IMR-90 (cell line): ENCODE measurements at regions not wholly inside any gene's neighbourhood (a gene's known extent, or its start where the extent isn't known, plus 50 kb on each side); places are given as distances from the start of the nearest gene placed in this dataset.

Experiments used
- ATAC-seq: fragments of 200-7000 bp; cut with Tn5 transposase; 2 replicates; pipeline ENCODE4 v1.9.1; 2020; ENCODE audit warnings: low read depth, mild to moderate bottlenecking, moderate library complexity
- BruUV-seq: library from RNA; stranded (reverse); fragments of 400-500 nt; replicated peaks from 2 replicates; lab custom pipeline; 2021; lab: Mats Ljungman, UMichigan
- CTCF ChIA-PET: fragments of 300-600 bp; formaldehyde crosslinking; extraction: SDS; loops from one replicate; lab custom pipeline; 2021; ENCODE audit warnings: antibody characterized with exemption; lab: Yijun Ruan, JAX
- POLR2A ChIA-PET: fragments of 300-600 bp; sonication (Branson Sonifier 250); formaldehyde crosslinking; loops from one replicate; lab custom pipeline; 2022; ENCODE audit warnings: antibody characterized with exemption; ENCODE audit not compliant: unreplicated experiment; lab: Charles Lee
- DNase-seq: peaks from one replicate; pipeline ENCODE4 v3.0.0; 2013
- H2AFZ ChIP-seq: replicated peaks from 2 replicates; pipeline ENCODE3; 2013; ENCODE audit warnings: low read length, mild to moderate bottlenecking; ENCODE audit not compliant: poor library complexity
- H2AK5ac ChIP-seq: 2 replicates; pipeline ENCODE4 v1.6.1; 2013; ENCODE audit warnings: low read depth, low read length, inconsistent platforms
- H2AK9ac ChIP-seq: replicated peaks from 2 replicates; pipeline ENCODE3; 2013; ENCODE audit warnings: mild to moderate bottlenecking, low read depth, low read length, moderate library complexity; ENCODE audit not compliant: poor library complexity
- H2BK120ac ChIP-seq: 2 replicates; pipeline ENCODE4 v1.6.1; 2013; ENCODE audit warnings: low read depth, low read length, inconsistent platforms
- H2BK15ac ChIP-seq: 3 replicates; pipeline ENCODE4 v1.6.1; 2013; ENCODE audit warnings: low read depth, low read length, inconsistent platforms
- H2BK20ac ChIP-seq: 2 replicates; pipeline ENCODE4 v1.6.1; 2013; ENCODE audit warnings: low read depth, mild to moderate bottlenecking, inconsistent platforms, low read length, moderate library complexity
- H2BK5ac ChIP-seq: 2 replicates; pipeline ENCODE4 v1.6.1; 2013; ENCODE audit warnings: mild to moderate bottlenecking, low read depth, low read length, inconsistent platforms; ENCODE audit not compliant: poor library complexity, severe bottlenecking
- H3K14ac ChIP-seq: replicated peaks from 2 replicates; pipeline ENCODE4 v1.6.1; 2013; ENCODE audit warnings: low read depth, low read length, inconsistent platforms
- H3K18ac ChIP-seq: 2 replicates; pipeline ENCODE4 v1.6.1; 2013; ENCODE audit warnings: low read depth, low read length, control low read depth
- H3K23ac ChIP-seq: 2 replicates; pipeline ENCODE4 v1.6.1; 2013; ENCODE audit warnings: low read depth, low read length, inconsistent platforms
- H3K27ac ChIP-seq: 2 replicates; pipeline ENCODE4 v1.5.1; 2013; ENCODE audit warnings: mild to moderate bottlenecking, control low read depth, low read length; ENCODE audit not compliant: insufficient read depth
- H3K27me3 ChIP-seq: 2 replicates; pipeline ENCODE4 v1.6.1; 2013; ENCODE audit warnings: low read length; ENCODE audit not compliant: control insufficient read depth, insufficient read depth
- H3K36me3 ChIP-seq: 2 replicates; pipeline ENCODE4 v1.6.1; 2013; ENCODE audit warnings: low read length, mixed read lengths; ENCODE audit not compliant: control insufficient read depth, insufficient read depth
- H3K4ac ChIP-seq: 2 replicates; pipeline ENCODE4 v1.6.1; 2013; ENCODE audit warnings: low read depth, low read length, inconsistent platforms
- H3K4me1 ChIP-seq: 2 replicates; pipeline ENCODE4 v1.6.1; 2013; ENCODE audit warnings: low read length, mixed read lengths; ENCODE audit not compliant: control insufficient read depth, insufficient read depth
- H3K4me2 ChIP-seq: 2 replicates; pipeline ENCODE4 v1.6.1; 2013; ENCODE audit warnings: low read depth, mild to moderate bottlenecking, control low read depth, low read length, moderate library complexity
- H3K4me3 ChIP-seq: 2 replicates; pipeline ENCODE4 v1.5.1; 2013; ENCODE audit warnings: low read depth, mild to moderate bottlenecking, control low read depth, low read length, moderate library complexity; ENCODE audit not compliant: insufficient read depth
- H3K56ac ChIP-seq: 2 replicates; pipeline ENCODE4 v1.6.1; 2013; ENCODE audit warnings: low read length, inconsistent platforms; ENCODE audit not compliant: insufficient read depth; ENCODE audit errors: extremely low read depth
- H3K79me1 ChIP-seq, 2 experiments: 2 replicates each; pipeline ENCODE4 v1.6.1; 2013; ENCODE audit warnings: low read length in 2 of 2, inconsistent platforms in 1 of 2, low read depth in 1 of 2
- H3K9ac ChIP-seq: 2 replicates; pipeline ENCODE4 v1.6.1; 2013; ENCODE audit warnings: low read depth, low read length, control low read depth
- H3K9me1 ChIP-seq: 2 replicates; pipeline ENCODE4 v1.6.1; 2013; ENCODE audit warnings: low read length, inconsistent platforms; ENCODE audit not compliant: insufficient read depth
- H3K9me3 ChIP-seq: 2 replicates; pipeline ENCODE4 v1.6.1; 2013; ENCODE audit warnings: low read length; ENCODE audit not compliant: control insufficient read depth, insufficient read depth
- H4K20me1 ChIP-seq: 2 replicates; pipeline ENCODE4 v1.6.1; 2013; ENCODE audit warnings: low read length, inconsistent platforms; ENCODE audit not compliant: insufficient read depth
- H4K5ac ChIP-seq: 2 replicates; pipeline ENCODE4 v1.6.1; 2013; ENCODE audit warnings: mild to moderate bottlenecking, low read depth, low read length, control low read depth
- H4K8ac ChIP-seq, 2 experiments: 2 replicates each; pipeline ENCODE4 v1.6.1; 2013; ENCODE audit warnings: low read depth in 2 of 2, low read length in 2 of 2, control low read depth in 1 of 2, inconsistent platforms in 1 of 2
- H4K91ac ChIP-seq: 2 replicates; pipeline ENCODE4 v1.6.1; 2013; ENCODE audit warnings: low read depth, low read length, inconsistent platforms; ENCODE audit not compliant: insufficient read depth
- BHLHE40 ChIP-seq: fragments of 150-350 bp; IDR thresholded peaks from 2 replicates; pipeline ENCODE4 v1.6.1; 2016; ENCODE audit warnings: mild to moderate bottlenecking, low read depth, low read length
- CEBPB ChIP-seq: IDR thresholded peaks from 2 replicates; pipeline ENCODE4 v1.6.1; 2012; ENCODE audit warnings: low read depth, low read length, improper control_type of control experiment
- CHD1 ChIP-seq: IDR thresholded peaks from 2 replicates; pipeline ENCODE4 v1.6.1; 2012; ENCODE audit warnings: low read depth, low read length, improper control_type of control experiment
- CTCF ChIP-seq: conservative IDR thresholded peaks from 2 replicates; pipeline ENCODE4 v1.5.1; 2012; ENCODE audit warnings: mild to moderate bottlenecking, low read depth, low read length, improper control_type of control experiment
- ELK1 ChIP-seq: fragments of 150-350 bp; IDR thresholded peaks from 2 replicates; pipeline ENCODE4 v1.6.1; 2016; ENCODE audit warnings: low read depth, mild to moderate bottlenecking, low read length, moderate library complexity, borderline replicate concordance
- FOS ChIP-seq: fragments of 150-350 bp; IDR thresholded peaks from 2 replicates; pipeline ENCODE4 v1.6.1; 2016; ENCODE audit warnings: low read depth, low read length
- MAFK ChIP-seq: IDR thresholded peaks from 2 replicates; pipeline ENCODE4 v1.6.1; 2012; ENCODE audit warnings: low read depth, low read length, improper control_type of control experiment
- MAZ ChIP-seq: IDR thresholded peaks from 2 replicates; pipeline ENCODE4 v1.6.1; 2012; ENCODE audit warnings: low read depth, mild to moderate bottlenecking, low read length, improper control_type of control experiment, moderate library complexity, borderline replicate concordance
- MXI1 ChIP-seq: IDR thresholded peaks from 2 replicates; pipeline ENCODE4 v1.6.1; 2012; ENCODE audit warnings: low read depth, mild to moderate bottlenecking, low read length, moderate library complexity, borderline replicate concordance
- NFE2L2 ChIP-seq: fragments of 150-350 bp; IDR thresholded peaks from 2 replicates; pipeline ENCODE4 v1.6.1; 2016; ENCODE audit warnings: low read depth, mild to moderate bottlenecking, low read length
- POLR2A ChIP-seq: IDR thresholded peaks from 2 replicates; pipeline ENCODE4 v1.6.1; 2012; ENCODE audit warnings: mild to moderate bottlenecking, low read depth, low read length
- RAD21 ChIP-seq: IDR thresholded peaks from 2 replicates; pipeline ENCODE4 v1.6.1; 2012; ENCODE audit warnings: low read length, improper control_type of control experiment
- RCOR1 ChIP-seq: IDR thresholded peaks from 2 replicates; pipeline ENCODE4 v1.6.1; 2012; ENCODE audit warnings: mild to moderate bottlenecking, low read length, improper control_type of control experiment; ENCODE audit not compliant: insufficient replicate concordance
- RFX5 ChIP-seq: IDR thresholded peaks from 2 replicates; pipeline ENCODE4 v1.8.0; 2012; ENCODE audit warnings: low read depth, mild to moderate bottlenecking, low read length, moderate library complexity
- SMC3 ChIP-seq: fragments of 150-350 bp; IDR thresholded peaks from 2 replicates; pipeline ENCODE4 v1.6.1; 2016; ENCODE audit warnings: low read depth, mild to moderate bottlenecking, antibody characterized with exemption, low read length, moderate library complexity
- USF2 ChIP-seq: fragments of 150-350 bp; IDR thresholded peaks from 2 replicates; pipeline ENCODE4 v1.6.1; 2017; ENCODE audit warnings: mild to moderate bottlenecking, antibody characterized with exemption, low read length, low read depth
- WGBS, 2 experiments: methylation state at CpG; one replicate each; pipeline versions ENCODE4 v1.1.5 to v1.1.7; 2013; ENCODE audit warnings: missing lambda C conversion rate in 2 of 2; ENCODE audit not compliant: insufficient read length in 1 of 2; ENCODE audit errors: extremely low coverage in 2 of 2; 5-methylcytosine and 5-hydroxymethylcytosine counted together
- dilution Hi-C: fragments of 300-500 bp; cut with HindIII; formaldehyde crosslinking; loops from one replicate; pipeline ENCODE4 v1.14.3; 2018; ENCODE audit warnings: low sequenced_read_pairs; ENCODE audit not compliant: unreplicated experiment
- in situ Hi-C: fragments of 300-500 bp; cut with MboI; formaldehyde crosslinking; loops from 3 replicates; pipeline ENCODE4 v1.14.3; 2019; ENCODE audit warnings: low sequenced_read_pairs, inconsistent platforms, mixed read lengths
- intact Hi-C: fragments of 100-400 bp; cut with micrococcal nuclease; formaldehyde crosslinking; loops from 2 replicates; pipeline ENCODE4 v1.10.0; 2022

GRCh38 chr4:123682931-123683330 is 286.3 kb downstream of the SPRY1 start:
- H3K27me3 ChIP-seq, result no peaks in the 10 kb centered on the region
- H4K20me1 ChIP-seq, result no peaks in the 10 kb centered on the region
- no peak overlapping the region for H3K4ac ChIP-seq
- DNase-seq, result no peak
- no peak overlapping the region for H2BK15ac ChIP-seq
- no peak overlapping the region for H3K56ac ChIP-seq
- no peak overlapping the region for H2AK9ac ChIP-seq
- no peak overlapping the region for H4K91ac ChIP-seq
- H3K4me1 ChIP-seq, result no peaks in the 10 kb centered on the region
- in situ Hi-C loops (no loop called here), intact Hi-C loops (no loop called here), dilution Hi-C loops (no loop called here)
- no peak overlapping the region for H2BK120ac ChIP-seq
- no peak overlapping the region for H2AFZ ChIP-seq
- ATAC-seq, result no peak
- H3K79me1 ChIP-seq, result no peaks in the 10 kb centered on the region
- H3K14ac ChIP-seq, result no peak overlapping the region
- H2BK5ac ChIP-seq, result no peak overlapping the region
- H3K9me1 ChIP-seq, result no peaks in the 10 kb centered on the region
- H4K8ac ChIP-seq, result no peak overlapping the region
- POLR2A ChIA-PET, result no interaction called here
- H3K4me3 ChIP-seq, result no peak overlapping the region
- no peak overlapping the region for H3K9ac ChIP-seq
- TF ChIP-seq CEBPB (no peak), MAZ (no peak), POLR2A (no peak), USF2 (no peak), ELK1 (no peak), CHD1 (no peak), BHLHE40 (no peak), RFX5 (no peak), FOS (no peak), RAD21 (no peak), RCOR1 (no peak), MAFK (no peak), SMC3 (no peak), MXI1 (no peak), CTCF (no peak), NFE2L2 (no peak)
- no peak overlapping the region for H2AK5ac ChIP-seq
- BruUV-seq, result no TSS peak
- no peaks in the 10 kb centered on the region for H3K36me3 ChIP-seq
- no peak overlapping the region for H4K5ac ChIP-seq
- H3K9me3 ChIP-seq, result peaks cover 3% of the 10 kb centered on the region; the same call in 1 of the 2 replicates
- H2BK20ac ChIP-seq, result no peak overlapping the region
- no peak overlapping the region for H3K27ac ChIP-seq
- CTCF ChIA-PET, result no interaction called here
- H3K4me2 ChIP-seq, result no peak overlapping the region
- H3K18ac ChIP-seq, result no peak overlapping the region
- WGBS, 2 experiments, result no CpG with 5 or more reads among the region's 2 CpGs
- H3K23ac ChIP-seq, result no peak overlapping the region
